ENCODE measurements at regions not wholly inside any gene's neighbourhood (a gene's known extent, or its start where the extent isn't known, plus 50 kb on each side); places are given as distances from the start of the nearest gene placed in this dataset.
"Not testable (repeated sequence)": the region's sequence is repeated elsewhere in the genome, so short reads cannot be mapped to it uniquely, and the experiment has no call there.

DNA sequence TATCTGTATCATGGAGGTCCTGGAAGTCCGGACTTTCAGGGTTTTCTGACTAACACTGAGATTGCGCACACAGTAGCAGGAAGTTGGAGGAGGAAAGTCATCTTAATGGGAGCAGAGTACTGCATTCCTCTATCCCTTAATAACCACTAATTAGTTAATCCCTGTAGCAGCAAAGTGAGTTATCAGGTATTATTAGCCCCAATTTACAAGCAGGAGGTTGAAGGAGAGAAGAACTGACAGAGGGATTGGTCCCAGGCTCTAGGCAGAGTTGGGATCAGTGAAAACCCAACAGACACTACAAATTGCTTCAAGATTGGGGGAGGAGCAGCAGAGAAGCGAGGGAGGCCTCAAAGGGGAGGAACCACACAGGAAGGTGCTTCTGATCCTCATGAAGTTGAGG lies 74.5 kb upstream of the XPA start:
- no peak overlapping the region for H3K27ac ChIP-seq
- intact Hi-C loops (cut with DNase I), result no loop called here
- no peak overlapping the region for H3K4me3 ChIP-seq
- ATAC-seq (no peak), DNase-seq (no peak)
- H3K9me3 ChIP-seq, result no peaks in the 10 kb centered on the region
- 77 to 82% methylated on average over 3 of the region's 3 CpGs for WGBS, 2 donors
- no peaks in the 10 kb centered on the region for H3K4me1 ChIP-seq
- TF ChIP-seq CTCF (IDR thresholded peaks at IDR 0.05) (no peak), POLR2A (IDR thresholded peaks at IDR 0.05) (no peak)
- H3K27me3 ChIP-seq, result no peaks in the 10 kb centered on the region
- no peaks in the 10 kb centered on the region for H3K36me3 ChIP-seq (replicated peaks in 1 of 2; ENCODE audit: insufficient read depth in 1 of 2, low read depth in 2 of 2)

GRCh38 chr9:97772145-97772544 lies 75.0 kb upstream of the XPA start:
- Histone ChIP-seq H3K4me3 (no peak overlapping the region), H3K27ac (no peak overlapping the region), H3K36me3 (replicated peaks in 1 of 2; ENCODE audit: insufficient read depth in 1 of 2, low read depth in 2 of 2) (no peaks in the 10 kb centered on the region), H3K9me3 (no peaks in the 10 kb centered on the region), H3K27me3 (no peaks in the 10 kb centered on the region), H3K4me1 (no peaks in the 10 kb centered on the region)
- DNase-seq (no peak), ATAC-seq (no peak)
- 67 to 81% methylated on average over 2 to 4 of the region's 4 CpGs for WGBS, 2 donors
- intact Hi-C loops (cut with DNase I), result no loop called here
- TF ChIP-seq POLR2A (IDR thresholded peaks at IDR 0.05) (no peak), CTCF (IDR thresholded peaks at IDR 0.05) (no peak)

DNA sequence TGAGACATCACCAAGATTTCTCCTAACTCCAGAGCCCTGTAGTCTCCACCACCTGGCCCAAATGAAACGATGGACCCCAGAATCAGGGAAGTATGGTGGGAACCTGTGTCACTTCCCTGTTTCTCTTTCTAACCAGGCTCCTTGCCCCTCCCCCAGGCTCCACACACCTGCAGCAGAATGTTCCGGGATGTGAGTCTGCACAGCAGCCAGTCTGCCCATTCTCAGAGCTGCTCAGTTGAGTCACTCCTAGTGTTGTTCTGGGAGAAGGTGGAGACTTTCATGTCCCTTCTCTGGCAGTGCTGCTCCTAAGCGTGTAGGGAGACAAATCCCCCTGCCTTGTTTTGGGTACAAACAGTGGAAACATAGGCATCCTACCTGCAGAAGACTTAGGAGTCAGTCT lies 76.0 kb upstream of the XPA start:
- intact Hi-C loops (cut with DNase I), result no loop called here
- TF ChIP-seq CTCF (IDR thresholded peaks at IDR 0.05) (no peak), POLR2A (IDR thresholded peaks at IDR 0.05) (no peak)
- no peaks in the 10 kb centered on the region for H3K36me3 ChIP-seq (replicated peaks in 1 of 2; ENCODE audit: insufficient read depth in 1 of 2, low read depth in 2 of 2)
- H3K4me3 ChIP-seq, result no peak overlapping the region
- no peak overlapping the region for H3K27ac ChIP-seq
- DNase-seq (no peak), ATAC-seq (no peak)
- H3K9me3 ChIP-seq, result no peaks in the 10 kb centered on the region
- no peaks in the 10 kb centered on the region for H3K27me3 ChIP-seq
- 70 to 76% methylated on average over 3 of the region's 3 CpGs for WGBS, 2 donors
- H3K4me1 ChIP-seq, result no peaks in the 10 kb centered on the region

- Histone ChIP-seq H3K4me1 (no peaks in the 10 kb centered on the region), H3K36me3 (replicated peaks in 1 of 2; ENCODE audit: insufficient read depth in 1 of 2, low read depth in 2 of 2) (no peaks in the 10 kb centered on the region), H3K27ac (no peak overlapping the region), H3K27me3 (no peaks in the 10 kb centered on the region), H3K4me3 (no peak overlapping the region), H3K9me3 (peaks cover 0 to 4% (median 0%) of the 10 kb centered on the region in 3 donors)
- ATAC-seq (no peak), DNase-seq (peak in 2 of 4 donors; percentile 13 to 19)
- TF ChIP-seq POLR2A (IDR thresholded peaks at IDR 0.05), result no peak
- no peak for TF ChIP-seq CTCF (IDR thresholded peaks at IDR 0.05)
- 29 to 35% methylated on average over 3 of the region's 3 CpGs for WGBS, 2 donors
- intact Hi-C loops (cut with DNase I), result no loop called here
Observed at GRCh38 chr9:97773723-97774122, 76.6 kb upstream of the XPA start.

DNA sequence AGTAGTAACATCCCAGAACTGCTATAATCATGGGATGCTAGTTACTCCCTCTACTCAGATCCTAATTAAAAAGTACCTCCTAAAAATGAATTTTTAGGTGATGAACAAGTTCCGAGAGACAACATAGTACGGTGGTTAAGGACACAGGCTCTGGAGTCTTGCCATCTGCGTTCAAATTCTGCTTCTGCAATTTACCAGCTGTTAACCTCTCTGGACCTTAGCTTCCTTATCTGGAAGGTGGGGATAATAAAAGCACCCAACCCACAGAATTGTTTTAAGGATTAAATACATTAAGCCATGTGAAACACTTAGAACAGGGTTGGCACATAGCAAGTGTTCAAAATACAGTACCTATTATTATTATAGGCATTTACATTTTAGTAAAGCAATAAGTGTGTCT lies 77.5 kb upstream of the XPA start:
- Histone ChIP-seq H3K27ac (no peak overlapping the region), H3K4me1 (no peaks in the 10 kb centered on the region), H3K36me3 (replicated peaks in 1 of 2; ENCODE audit: insufficient read depth in 1 of 2, low read depth in 2 of 2) (no peaks in the 10 kb centered on the region), H3K9me3 (peaks cover 0 to 9% (median 0%) of the 10 kb centered on the region in 3 donors), H3K27me3 (no peaks in the 10 kb centered on the region), H3K4me3 (no peak overlapping the region)
- no peak for ATAC-seq
- WGBS, 2 donors, result 72 to 73% methylated on average over 3 of the region's 3 CpGs
- intact Hi-C loops (cut with DNase I), result no loop called here
- TF ChIP-seq POLR2A (IDR thresholded peaks at IDR 0.05), result no peak
- no peak for TF ChIP-seq CTCF (IDR thresholded peaks at IDR 0.05)
- DNase-seq, result no peak

GRCh38 chr9:97778740-97779139 lies 74.3 kb upstream of the FOXE1 start:
- H3K4me3 ChIP-seq; H3K9me3 ChIP-seq; H3K27ac ChIP-seq; ATAC-seq; intact Hi-C loops (cut with DNase I); H3K4me1 ChIP-seq; H3K27me3 ChIP-seq; H3K36me3 ChIP-seq (replicated peaks in 1 of 2; ENCODE audit: insufficient read depth in 1 of 2, low read depth in 2 of 2); DNase-seq: not testable (repeated sequence)
- WGBS, 2 donors, result 82 to 90% methylated on average over 2 of the region's 2 CpGs
